Esophagus muscularis mucosa (tissue), 3 donors: ENCODE measurements at regions not wholly inside any gene's neighbourhood (a gene's known extent, or its start where the extent isn't known, plus 50 kb on each side); places are given as distances from the start of the nearest gene placed in this dataset.

Source experiments
- POLR2A ChIP-seq: fragments of 450-650 bp; IDR thresholded peaks from one replicate; pipeline ENCODE4 v1.6.1; 2017; ENCODE audit warnings: antibody characterized with exemption, moderate library complexity, mild to moderate bottlenecking, low read depth
- POLR2AphosphoS5 ChIP-seq, 2 donors: sonication (generic); formaldehyde crosslinking; IDR thresholded peaks; one replicate each; pipeline ENCODE4 v1.6.1; 2017; ENCODE audit warnings: antibody characterized with exemption in 2 of 2
- TF ChIP-seq, protein P1 (sequence below), 3 experiments: fragments of 200-600 bp in 2 of 3; fragments of 450-650 bp in 1 of 3; sonication (generic) in 2 of 3; IDR thresholded peaks; one replicate each; pipeline ENCODE4 v1.5.1; 2017 to 2019; ENCODE audit warnings: antibody characterized with exemption in 3 of 3, mild to moderate bottlenecking in 2 of 3, moderate library complexity in 1 of 3

DNA sequence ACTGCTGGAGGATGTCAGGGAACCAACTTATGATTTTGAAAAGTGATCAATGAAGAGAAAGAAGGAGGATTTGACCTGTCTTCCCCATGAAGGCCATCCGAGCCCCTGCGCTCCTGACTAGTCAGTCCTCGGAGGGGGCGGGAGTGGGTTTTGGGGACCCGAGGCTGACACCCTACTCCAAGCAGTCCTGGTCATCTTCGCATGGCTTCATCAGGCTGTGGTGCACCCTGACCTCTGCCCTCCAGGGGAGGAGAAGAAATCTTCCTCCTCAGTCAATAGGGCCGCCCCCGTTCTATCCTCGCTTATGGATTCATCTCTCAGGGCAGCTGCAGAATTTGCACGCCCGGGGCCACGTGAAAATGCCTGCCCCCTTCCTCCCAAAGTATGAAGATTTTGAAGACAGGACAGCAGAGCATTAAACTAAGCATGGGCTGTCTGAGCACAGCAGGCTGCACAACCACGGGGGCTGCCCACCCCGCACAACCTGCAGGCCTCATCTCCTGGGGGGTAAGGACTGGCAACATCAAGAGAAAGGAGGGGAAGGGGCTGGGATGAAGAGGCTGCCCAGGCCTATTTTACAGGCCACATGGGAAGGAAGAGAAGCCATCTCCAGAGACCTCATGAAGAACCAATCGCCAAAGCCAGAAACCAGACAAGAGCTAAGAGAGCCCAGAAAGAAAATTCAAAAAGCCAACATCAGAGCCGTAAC, 138.1 kb upstream of the PHACTR3 start:
- TF ChIP-seq, protein P1, sequence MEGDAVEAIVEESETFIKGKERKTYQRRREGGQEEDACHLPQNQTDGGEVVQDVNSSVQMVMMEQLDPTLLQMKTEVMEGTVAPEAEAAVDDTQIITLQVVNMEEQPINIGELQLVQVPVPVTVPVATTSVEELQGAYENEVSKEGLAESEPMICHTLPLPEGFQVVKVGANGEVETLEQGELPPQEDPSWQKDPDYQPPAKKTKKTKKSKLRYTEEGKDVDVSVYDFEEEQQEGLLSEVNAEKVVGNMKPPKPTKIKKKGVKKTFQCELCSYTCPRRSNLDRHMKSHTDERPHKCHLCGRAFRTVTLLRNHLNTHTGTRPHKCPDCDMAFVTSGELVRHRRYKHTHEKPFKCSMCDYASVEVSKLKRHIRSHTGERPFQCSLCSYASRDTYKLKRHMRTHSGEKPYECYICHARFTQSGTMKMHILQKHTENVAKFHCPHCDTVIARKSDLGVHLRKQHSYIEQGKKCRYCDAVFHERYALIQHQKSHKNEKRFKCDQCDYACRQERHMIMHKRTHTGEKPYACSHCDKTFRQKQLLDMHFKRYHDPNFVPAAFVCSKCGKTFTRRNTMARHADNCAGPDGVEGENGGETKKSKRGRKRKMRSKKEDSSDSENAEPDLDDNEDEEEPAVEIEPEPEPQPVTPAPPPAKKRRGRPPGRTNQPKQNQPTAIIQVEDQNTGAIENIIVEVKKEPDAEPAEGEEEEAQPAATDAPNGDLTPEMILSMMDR (IDR thresholded peaks at IDR 0.05) = no peak
- no peak for TF ChIP-seq POLR2A
- no peak for TF ChIP-seq POLR2AphosphoS5 (IDR thresholded peaks at IDR 0.05)
